ENCODE measurements at regions not wholly inside any gene's neighbourhood (a gene's known extent, or its start where the extent isn't known, plus 50 kb on each side); places are given as distances from the start of the nearest gene placed in this dataset.

DNA sequence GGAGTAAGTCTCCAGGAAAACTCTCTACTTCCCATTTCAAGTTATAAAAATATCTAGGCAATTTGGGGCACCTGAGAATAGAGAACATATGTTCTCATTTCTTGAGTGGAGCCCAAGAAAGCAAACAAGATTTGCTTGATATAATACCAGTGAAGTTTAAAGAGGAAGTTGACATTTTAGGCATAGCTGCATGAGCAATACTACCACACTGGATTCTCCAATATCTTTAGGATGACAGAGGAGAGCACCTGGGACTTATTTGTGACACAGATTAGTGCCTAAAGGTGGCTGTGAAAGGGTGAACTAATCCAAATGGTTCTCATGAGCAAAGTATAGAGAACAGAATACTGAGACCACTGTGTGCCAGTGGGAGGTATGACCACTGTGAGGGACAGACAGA lies 423.5 kb upstream of the RIOK2 start:
- Histone ChIP-seq H3K36me3 (ENCODE audit: insufficient read depth, low read depth, low read length) (no peaks in the 10 kb centered on the region), H3K9me3 (ENCODE audit: insufficient read depth, low read depth, low read length) (no peaks in the 10 kb centered on the region; the same call in 1 of the 2 replicates), H3K27me3 (ENCODE audit: insufficient read depth, low read length) (no peaks in the 10 kb centered on the region), H3K27ac (ENCODE audit: low read length) (no peak overlapping the region), H3K4me3 (ENCODE audit: low read length) (no peak overlapping the region), H3K9ac (ENCODE audit: low read depth, low read length) (no peak overlapping the region), H3K4me1 (ENCODE audit: insufficient read depth, low read length) (no peaks in the 10 kb centered on the region)

DNA sequence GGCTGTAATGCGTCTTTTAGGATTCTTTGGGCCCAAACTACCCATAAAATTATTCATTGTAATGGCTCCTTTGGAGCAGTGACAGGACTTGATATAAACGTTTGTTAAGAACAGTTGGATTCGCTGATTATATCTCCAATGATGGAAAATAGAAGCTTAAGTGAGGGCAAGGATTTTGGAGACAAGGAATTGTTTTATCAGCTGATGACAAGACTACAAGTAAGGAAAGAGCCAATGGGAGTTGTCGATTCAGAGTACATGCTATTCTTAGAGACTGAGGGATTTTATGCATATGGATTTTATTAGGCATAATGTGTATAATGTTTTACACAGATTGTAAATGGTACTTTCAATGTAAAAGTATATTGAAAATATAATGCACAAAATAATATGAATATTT lies 425.5 kb upstream of the RIOK2 start:
- Histone ChIP-seq H3K4me3 (ENCODE audit: low read length) (no peak overlapping the region), H3K36me3 (ENCODE audit: insufficient read depth, low read depth, low read length) (no peaks in the 10 kb centered on the region), H3K27ac (ENCODE audit: low read length) (no peak overlapping the region), H3K4me1 (ENCODE audit: insufficient read depth, low read length) (no peaks in the 10 kb centered on the region), H3K9me3 (ENCODE audit: insufficient read depth, low read depth, low read length) (no peaks in the 10 kb centered on the region; the same call in 1 of the 2 replicates), H3K9ac (ENCODE audit: low read depth, low read length) (no peak overlapping the region), H3K27me3 (ENCODE audit: insufficient read depth, low read length) (no peaks in the 10 kb centered on the region)

DNA sequence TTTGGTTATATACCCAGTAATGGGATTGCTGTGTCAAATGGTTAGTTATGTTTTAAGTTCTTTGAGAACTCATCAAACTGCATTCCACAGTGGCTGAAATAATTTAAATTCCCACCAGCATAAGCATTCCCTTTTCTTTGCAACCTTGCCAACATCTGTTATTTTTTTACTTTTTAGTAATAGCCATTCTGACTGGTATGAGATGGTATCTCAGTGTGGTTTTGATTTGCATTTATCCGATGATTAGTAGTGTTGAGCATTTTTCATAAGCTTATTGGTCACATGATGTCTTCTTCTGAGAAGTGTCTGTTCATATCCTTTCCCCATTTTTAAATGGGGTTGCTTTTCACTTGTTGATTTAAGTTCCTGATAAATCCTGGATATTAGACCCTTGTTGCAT lies 435.7 kb upstream of the RIOK2 start:
- no peaks in the 10 kb centered on the region for H3K27me3 ChIP-seq (ENCODE audit: insufficient read depth, low read length)
- H3K4me1 ChIP-seq (ENCODE audit: insufficient read depth, low read length): no peaks in the 10 kb centered on the region
- H3K27ac ChIP-seq (ENCODE audit: low read length): no peak overlapping the region
- peaks cover 7% of the 10 kb centered on the region; the same call in 1 of the 2 replicates for H3K9me3 ChIP-seq (ENCODE audit: insufficient read depth, low read depth, low read length)
- no peaks in the 10 kb centered on the region for H3K36me3 ChIP-seq (ENCODE audit: insufficient read depth, low read depth, low read length)
- no peak overlapping the region for H3K4me3 ChIP-seq (ENCODE audit: low read length)
- no peak overlapping the region for H3K9ac ChIP-seq (ENCODE audit: low read depth, low read length)

DNA sequence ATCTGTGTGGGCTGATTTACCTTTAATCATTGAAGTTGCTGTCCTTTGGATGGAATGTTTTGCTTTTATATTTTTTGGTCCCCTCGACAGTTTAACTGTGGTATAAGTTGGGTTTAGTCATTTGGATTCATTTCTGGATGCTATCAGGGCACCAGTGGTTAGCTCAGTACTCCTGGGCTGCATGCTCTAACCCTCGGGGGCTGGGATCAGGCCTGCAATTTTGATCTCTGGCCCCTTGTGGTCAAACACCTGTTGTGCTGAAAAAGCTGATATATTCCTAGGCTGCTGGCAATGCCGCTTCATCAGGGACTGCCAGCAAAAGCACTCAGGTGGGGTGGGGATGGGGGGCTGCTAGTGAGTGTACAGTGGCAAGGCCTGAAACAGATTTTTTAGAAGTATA lies 440.4 kb upstream of the RIOK2 start:
- H3K4me3 ChIP-seq (ENCODE audit: low read length): no peak overlapping the region
- no peaks in the 10 kb centered on the region for H3K4me1 ChIP-seq (ENCODE audit: insufficient read depth, low read length)
- no peak overlapping the region for H3K27ac ChIP-seq (ENCODE audit: low read length)
- H3K9ac ChIP-seq (ENCODE audit: low read depth, low read length): no peak overlapping the region
- no peaks in the 10 kb centered on the region for H3K27me3 ChIP-seq (ENCODE audit: insufficient read depth, low read length)
- H3K9me3 ChIP-seq (ENCODE audit: insufficient read depth, low read depth, low read length): peaks cover 7% of the 10 kb centered on the region; the same call in 1 of the 2 replicates
- no peaks in the 10 kb centered on the region for H3K36me3 ChIP-seq (ENCODE audit: insufficient read depth, low read depth, low read length)

DNA sequence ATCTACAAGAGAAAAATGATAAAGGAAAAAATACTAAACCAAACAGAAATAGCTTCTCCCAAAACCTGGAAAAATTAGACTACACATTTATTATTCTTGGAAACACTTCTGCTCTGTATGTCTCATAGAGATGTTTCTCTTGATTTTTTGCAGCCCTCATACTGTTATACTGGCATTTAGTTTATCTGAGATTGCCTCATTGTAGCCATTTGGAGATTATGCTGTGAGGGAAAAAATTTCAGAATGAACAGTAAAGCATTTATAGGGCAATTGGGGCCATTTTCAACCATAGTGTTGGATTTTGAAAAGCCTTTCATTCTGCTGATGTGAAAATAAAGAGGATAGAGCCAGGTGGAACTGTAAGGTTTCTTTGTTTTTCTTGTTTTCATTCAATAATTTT lies 441.8 kb upstream of the RIOK2 start:
- Histone ChIP-seq H3K27me3 (ENCODE audit: insufficient read depth, low read length) (no peaks in the 10 kb centered on the region), H3K27ac (ENCODE audit: low read length) (no peak overlapping the region), H3K9me3 (ENCODE audit: insufficient read depth, low read depth, low read length) (no peaks in the 10 kb centered on the region), H3K4me1 (ENCODE audit: insufficient read depth, low read length) (no peaks in the 10 kb centered on the region), H3K4me3 (ENCODE audit: low read length) (no peak overlapping the region), H3K9ac (ENCODE audit: low read depth, low read length) (no peak overlapping the region), H3K36me3 (ENCODE audit: insufficient read depth, low read depth, low read length) (no peaks in the 10 kb centered on the region)

DNA sequence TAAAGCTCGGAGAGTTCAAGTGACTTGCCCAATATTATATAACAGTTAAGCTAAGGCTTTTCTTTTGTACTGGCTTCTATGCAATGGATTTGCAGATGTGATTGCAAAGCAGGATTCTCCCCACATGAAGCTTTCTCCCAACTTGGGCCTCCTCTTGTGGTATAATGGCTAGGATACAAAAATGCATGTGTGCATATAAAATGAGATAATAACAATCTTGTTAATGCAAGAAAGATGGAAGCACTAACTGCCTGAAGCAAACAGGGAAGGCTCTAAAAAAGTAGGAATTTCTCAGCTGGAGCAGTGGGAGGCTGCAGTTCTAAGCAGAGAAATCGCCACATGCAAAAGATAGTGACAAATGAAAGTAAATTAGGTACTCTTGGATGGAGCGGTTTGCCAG lies 444.2 kb upstream of the RIOK2 start:
- H3K4me1 ChIP-seq (ENCODE audit: insufficient read depth, low read length): no peaks in the 10 kb centered on the region
- no peaks in the 10 kb centered on the region for H3K27me3 ChIP-seq (ENCODE audit: insufficient read depth, low read length)
- no peaks in the 10 kb centered on the region for H3K9me3 ChIP-seq (ENCODE audit: insufficient read depth, low read depth, low read length)
- H3K9ac ChIP-seq (ENCODE audit: low read depth, low read length): no peak overlapping the region
- H3K36me3 ChIP-seq (ENCODE audit: insufficient read depth, low read depth, low read length): no peaks in the 10 kb centered on the region
- no peak overlapping the region for H3K4me3 ChIP-seq (ENCODE audit: low read length)
- no peak overlapping the region for H3K27ac ChIP-seq (ENCODE audit: low read length)

DNA sequence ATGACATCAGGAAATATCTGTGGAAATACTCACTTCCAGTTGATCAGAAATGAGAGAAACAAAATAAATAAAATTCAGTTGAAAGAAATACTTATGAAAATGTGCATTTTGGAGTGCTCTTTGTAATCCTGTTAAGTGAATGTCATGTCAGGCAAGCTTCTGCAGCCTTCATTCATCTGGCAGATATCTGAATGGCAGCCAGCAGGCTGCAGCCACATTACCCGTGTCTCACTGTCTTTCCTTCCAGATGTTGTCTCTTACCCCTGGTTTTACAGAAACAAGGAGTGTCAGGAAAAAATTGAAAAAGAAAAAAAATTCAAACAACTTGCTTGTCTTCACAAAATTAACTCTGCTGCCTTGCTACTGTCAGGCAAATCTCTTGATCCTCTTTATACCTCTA lies 445.0 kb upstream of the RIOK2 start:
- no peak overlapping the region for H3K9ac ChIP-seq (ENCODE audit: low read depth, low read length)
- H3K4me3 ChIP-seq (ENCODE audit: low read length): no peak overlapping the region
- no peaks in the 10 kb centered on the region for H3K4me1 ChIP-seq (ENCODE audit: insufficient read depth, low read length)
- no peaks in the 10 kb centered on the region for H3K9me3 ChIP-seq (ENCODE audit: insufficient read depth, low read depth, low read length)
- H3K36me3 ChIP-seq (ENCODE audit: insufficient read depth, low read depth, low read length): no peaks in the 10 kb centered on the region
- H3K27me3 ChIP-seq (ENCODE audit: insufficient read depth, low read length): no peaks in the 10 kb centered on the region
- H3K27ac ChIP-seq (ENCODE audit: low read length): no peak overlapping the region

DNA sequence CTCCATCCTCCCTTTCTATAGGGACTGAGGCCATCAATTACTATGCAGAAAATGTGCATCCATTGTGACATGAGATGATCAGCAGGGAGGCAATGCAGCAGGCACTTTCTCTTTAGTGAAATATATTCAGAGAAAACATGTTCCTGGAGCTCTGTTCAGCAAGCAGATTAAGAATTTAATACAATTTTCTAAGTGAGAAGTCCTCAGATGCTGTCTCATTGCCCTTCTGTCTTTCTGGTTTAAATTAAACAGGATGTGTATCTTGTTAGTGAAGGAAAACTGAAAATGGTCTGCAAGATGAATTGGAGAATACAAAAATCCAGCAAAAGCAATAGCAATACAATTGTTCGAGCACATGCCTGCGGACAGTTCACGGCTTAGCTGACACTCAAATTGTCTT lies 445.8 kb upstream of the RIOK2 start:
- Histone ChIP-seq H3K9me3 (ENCODE audit: insufficient read depth, low read depth, low read length) (no peaks in the 10 kb centered on the region), H3K27ac (ENCODE audit: low read length) (no peak overlapping the region), H3K4me1 (ENCODE audit: insufficient read depth, low read length) (no peaks in the 10 kb centered on the region), H3K4me3 (ENCODE audit: low read length) (no peak overlapping the region), H3K9ac (ENCODE audit: low read depth, low read length) (no peak overlapping the region), H3K36me3 (ENCODE audit: insufficient read depth, low read depth, low read length) (no peaks in the 10 kb centered on the region), H3K27me3 (ENCODE audit: insufficient read depth, low read length) (no peaks in the 10 kb centered on the region)

DNA sequence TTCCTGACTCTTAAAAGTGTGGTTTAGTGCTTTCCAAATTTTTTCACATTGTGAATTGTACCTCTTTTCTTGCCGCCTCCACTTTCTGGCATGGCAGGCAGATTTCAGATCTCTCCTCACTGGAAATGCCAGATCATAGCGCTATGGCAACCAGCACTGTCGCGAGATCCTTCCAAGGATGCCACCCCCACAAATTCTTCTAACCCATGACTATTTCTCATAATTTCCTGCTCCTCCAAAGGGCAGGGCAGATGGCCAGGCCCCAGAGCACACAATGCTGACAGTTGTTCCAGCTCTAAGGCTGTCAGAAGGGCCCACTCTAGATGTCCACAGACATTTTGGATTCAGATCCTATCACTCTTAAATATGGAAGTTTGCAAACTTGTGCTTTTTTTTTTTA lies 446.2 kb upstream of the RIOK2 start:
- Histone ChIP-seq H3K9ac (ENCODE audit: low read depth, low read length) (no peak overlapping the region), H3K9me3 (ENCODE audit: insufficient read depth, low read depth, low read length) (no peaks in the 10 kb centered on the region), H3K4me1 (ENCODE audit: insufficient read depth, low read length) (no peaks in the 10 kb centered on the region), H3K27me3 (ENCODE audit: insufficient read depth, low read length) (no peaks in the 10 kb centered on the region), H3K27ac (ENCODE audit: low read length) (no peak overlapping the region), H3K36me3 (ENCODE audit: insufficient read depth, low read depth, low read length) (no peaks in the 10 kb centered on the region), H3K4me3 (ENCODE audit: low read length) (no peak overlapping the region)

DNA sequence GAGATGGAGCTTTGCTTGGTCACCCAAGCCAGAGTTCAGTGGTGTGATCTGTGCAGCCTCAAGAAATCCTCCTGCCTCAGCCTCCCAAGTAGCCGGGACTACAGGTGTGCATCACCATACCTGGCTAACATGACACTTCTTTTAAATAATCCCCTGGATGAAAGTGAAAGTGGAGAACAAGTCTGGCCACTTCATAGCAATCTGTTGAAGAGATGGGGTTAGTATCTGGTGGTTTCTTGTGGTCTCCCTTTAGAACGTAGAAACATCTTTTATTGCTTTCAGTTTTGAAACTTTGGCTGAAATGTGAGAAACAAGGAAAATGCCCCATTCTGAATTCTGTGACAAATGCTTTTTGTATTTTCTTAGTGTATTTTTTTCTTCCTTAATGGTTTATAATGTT lies 452.5 kb upstream of the RIOK2 start:
- H3K27me3 ChIP-seq (ENCODE audit: insufficient read depth, low read length): no peaks in the 10 kb centered on the region
- no peaks in the 10 kb centered on the region; the same call in 1 of the 2 replicates for H3K9me3 ChIP-seq (ENCODE audit: insufficient read depth, low read depth, low read length)
- H3K4me1 ChIP-seq (ENCODE audit: insufficient read depth, low read length): no peaks in the 10 kb centered on the region
- H3K36me3 ChIP-seq (ENCODE audit: insufficient read depth, low read depth, low read length): no peaks in the 10 kb centered on the region
- H3K27ac ChIP-seq (ENCODE audit: low read length): no peak overlapping the region
- no peak overlapping the region for H3K9ac ChIP-seq (ENCODE audit: low read depth, low read length)
- H3K4me3 ChIP-seq (ENCODE audit: low read length): no peak overlapping the region

DNA sequence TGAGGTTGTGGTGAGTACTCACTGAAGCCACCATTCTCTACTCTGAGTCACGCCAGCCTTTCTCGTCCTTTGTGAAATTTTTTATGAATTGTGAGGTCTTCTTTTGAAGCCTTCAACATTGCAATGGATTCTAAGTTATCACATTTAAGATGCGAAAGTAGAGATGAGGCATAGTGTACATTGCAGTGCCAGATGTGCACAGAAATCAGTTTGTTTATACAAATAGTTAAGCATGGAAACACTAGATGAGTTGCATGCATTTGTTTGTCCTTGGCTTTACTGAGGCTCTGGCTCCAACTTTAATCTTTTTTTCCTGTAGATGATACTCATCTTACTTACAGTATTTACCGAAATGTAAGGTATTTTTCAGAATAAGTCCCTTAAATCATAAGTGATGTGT lies 453.7 kb upstream of the RIOK2 start:
- Histone ChIP-seq H3K27me3 (ENCODE audit: insufficient read depth, low read length) (no peaks in the 10 kb centered on the region), H3K36me3 (ENCODE audit: insufficient read depth, low read depth, low read length) (no peaks in the 10 kb centered on the region), H3K9me3 (ENCODE audit: insufficient read depth, low read depth, low read length) (no peaks in the 10 kb centered on the region; the same call in 1 of the 2 replicates), H3K27ac (ENCODE audit: low read length) (no peak overlapping the region), H3K4me1 (ENCODE audit: insufficient read depth, low read length) (no peaks in the 10 kb centered on the region), H3K9ac (ENCODE audit: low read depth, low read length) (no peak overlapping the region), H3K4me3 (ENCODE audit: low read length) (no peak overlapping the region)

DNA sequence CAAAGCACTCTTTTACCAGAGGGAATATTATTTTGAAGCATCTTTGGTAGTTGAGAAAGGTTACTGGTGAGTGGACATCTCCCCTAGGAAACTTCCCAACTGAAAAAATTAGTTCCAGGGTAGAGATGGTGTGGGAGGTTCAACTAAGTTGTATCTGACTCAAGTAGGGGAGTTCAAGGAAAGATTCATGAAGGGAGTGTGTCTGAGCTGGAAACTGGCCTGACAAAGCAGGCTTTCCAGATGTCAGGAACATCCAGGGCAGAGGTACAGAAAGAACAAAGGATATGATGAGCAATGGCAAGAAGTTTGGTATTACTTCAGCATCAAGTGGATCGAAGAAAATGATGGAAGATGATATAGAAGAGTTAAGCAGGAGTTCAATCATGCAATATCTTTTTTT lies 458.0 kb upstream of the RIOK2 start:
- no peaks in the 10 kb centered on the region for H3K27me3 ChIP-seq (ENCODE audit: insufficient read depth, low read length)
- H3K9me3 ChIP-seq (ENCODE audit: insufficient read depth, low read depth, low read length): peaks cover 4% of the 10 kb centered on the region
- no peaks in the 10 kb centered on the region for H3K4me1 ChIP-seq (ENCODE audit: insufficient read depth, low read length)
- H3K4me3 ChIP-seq (ENCODE audit: low read length): no peak overlapping the region
- H3K27ac ChIP-seq (ENCODE audit: low read length): no peak overlapping the region
- no peak overlapping the region for H3K9ac ChIP-seq (ENCODE audit: low read depth, low read length)
- no peaks in the 10 kb centered on the region for H3K36me3 ChIP-seq (ENCODE audit: insufficient read depth, low read depth, low read length)

DNA sequence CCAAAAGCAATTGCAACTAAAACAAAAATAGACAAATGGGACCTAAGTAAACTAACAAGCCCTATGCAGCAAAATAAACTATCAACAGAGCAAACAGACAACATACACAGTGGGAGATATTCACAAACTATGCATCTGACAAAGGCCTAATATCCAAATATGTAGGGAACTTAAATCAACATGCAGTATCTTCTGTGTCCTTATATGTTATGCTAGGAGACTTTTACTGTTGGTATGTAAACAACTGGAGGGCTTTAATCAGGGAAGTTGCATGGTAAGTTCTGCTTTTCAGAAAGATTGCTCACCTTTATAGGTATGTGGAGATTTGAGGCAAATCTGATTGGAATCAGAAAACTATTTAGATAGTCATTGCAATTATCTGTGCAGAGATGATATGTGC lies 461.2 kb upstream of the RIOK2 start:
- peaks cover 10% of the 10 kb centered on the region; the same call in 1 of the 2 replicates for H3K9me3 ChIP-seq (ENCODE audit: insufficient read depth, low read depth, low read length)
- H3K4me1 ChIP-seq (ENCODE audit: insufficient read depth, low read length): no peaks in the 10 kb centered on the region
- no peaks in the 10 kb centered on the region for H3K27me3 ChIP-seq (ENCODE audit: insufficient read depth, low read length)
- no peaks in the 10 kb centered on the region for H3K36me3 ChIP-seq (ENCODE audit: insufficient read depth, low read depth, low read length)
- no peak overlapping the region for H3K9ac ChIP-seq (ENCODE audit: low read depth, low read length)
- no peak overlapping the region for H3K4me3 ChIP-seq (ENCODE audit: low read length)
- H3K27ac ChIP-seq (ENCODE audit: low read length): no peak overlapping the region
